Neural progenitor cell (in vitro differentiated cells): ENCODE measurements at regions not wholly inside any gene's neighbourhood (a gene's known extent, or its start where the extent isn't known, plus 50 kb on each side); places are given as distances from the start of the nearest gene placed in this dataset.

Source experiments
- EZH2 ChIP-seq: fragments of 200-600 bp; sonication (generic); IDR thresholded peaks from 2 replicates; pipeline ENCODE4 v1.6.1; 2017; ENCODE audit warnings: antibody characterized with exemption, mild to moderate bottlenecking, moderate library complexity
- EZH2phosphoT487 ChIP-seq: fragments of 200-600 bp; sonication (generic); IDR thresholded peaks from 2 replicates; pipeline ENCODE4 v1.6.1; 2017; ENCODE audit warnings: antibody characterized with exemption
- TF ChIP-seq, protein P1 (sequence below): fragments of 200-600 bp; sonication (generic); IDR thresholded peaks from 2 replicates; pipeline ENCODE4 v1.5.1; 2017; ENCODE audit warnings: antibody characterized with exemption, mild to moderate bottlenecking

DNA sequence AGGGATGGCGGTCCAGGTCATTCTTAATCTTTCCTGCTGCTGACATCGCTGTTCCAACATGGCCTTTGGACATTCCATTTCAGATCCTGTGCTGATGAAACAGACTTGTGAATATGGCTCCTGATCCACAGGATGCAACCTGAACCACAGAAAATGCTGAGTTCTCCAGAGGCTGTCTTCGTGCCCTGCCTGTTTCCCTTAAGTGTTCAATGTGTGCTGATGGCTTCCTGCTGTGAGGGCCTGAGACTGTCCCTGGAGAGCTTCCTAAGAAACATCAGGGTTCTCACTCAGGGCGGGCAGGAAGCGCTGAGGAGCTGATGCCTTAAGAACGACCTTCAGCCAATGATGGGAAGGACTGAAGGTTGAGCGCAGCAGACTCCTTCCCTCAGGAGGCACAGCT lies 909.4 kb downstream of the UQCRFS1 start:
- TF ChIP-seq, protein P1, sequence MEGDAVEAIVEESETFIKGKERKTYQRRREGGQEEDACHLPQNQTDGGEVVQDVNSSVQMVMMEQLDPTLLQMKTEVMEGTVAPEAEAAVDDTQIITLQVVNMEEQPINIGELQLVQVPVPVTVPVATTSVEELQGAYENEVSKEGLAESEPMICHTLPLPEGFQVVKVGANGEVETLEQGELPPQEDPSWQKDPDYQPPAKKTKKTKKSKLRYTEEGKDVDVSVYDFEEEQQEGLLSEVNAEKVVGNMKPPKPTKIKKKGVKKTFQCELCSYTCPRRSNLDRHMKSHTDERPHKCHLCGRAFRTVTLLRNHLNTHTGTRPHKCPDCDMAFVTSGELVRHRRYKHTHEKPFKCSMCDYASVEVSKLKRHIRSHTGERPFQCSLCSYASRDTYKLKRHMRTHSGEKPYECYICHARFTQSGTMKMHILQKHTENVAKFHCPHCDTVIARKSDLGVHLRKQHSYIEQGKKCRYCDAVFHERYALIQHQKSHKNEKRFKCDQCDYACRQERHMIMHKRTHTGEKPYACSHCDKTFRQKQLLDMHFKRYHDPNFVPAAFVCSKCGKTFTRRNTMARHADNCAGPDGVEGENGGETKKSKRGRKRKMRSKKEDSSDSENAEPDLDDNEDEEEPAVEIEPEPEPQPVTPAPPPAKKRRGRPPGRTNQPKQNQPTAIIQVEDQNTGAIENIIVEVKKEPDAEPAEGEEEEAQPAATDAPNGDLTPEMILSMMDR, result no peak
- TF ChIP-seq EZH2 (no peak), EZH2phosphoT487 (no peak)
